A673 (cell line): ENCODE measurements at regions not wholly inside any gene's neighbourhood (a gene's known extent, or its start where the extent isn't known, plus 50 kb on each side); places are given as distances from the start of the nearest gene placed in this dataset.

ENCODE experiments used
- CTCF ChIP-seq: fragments of 300-800, 200-600 bp; sonication (generic); conservative IDR thresholded peaks from 2 replicates; pipeline ENCODE4 v1.5.1; 2017; ENCODE audit warnings: low read depth, mild to moderate bottlenecking, antibody characterized with exemption, low read length, moderate library complexity, mixed read lengths
- EZH2 ChIP-seq: fragments of 200-600 bp; sonication (generic); IDR thresholded peaks from 2 replicates; pipeline ENCODE4 v1.6.1; 2017; ENCODE audit warnings: borderline replicate concordance, low read depth, mild to moderate bottlenecking, mixed read lengths, antibody characterized with exemption, low read length; ENCODE audit not compliant: poor library complexity, severe bottlenecking

GRCh38 chr4:124095621-124096020 lies 616.9 kb downstream of the ANKRD50 start:
- TF ChIP-seq CTCF: no peak
- no peak for TF ChIP-seq EZH2
